GM12892 (cell line): ENCODE measurements at regions not wholly inside any gene's neighbourhood (a gene's known extent, or its start where the extent isn't known, plus 50 kb on each side); places are given as distances from the start of the nearest gene placed in this dataset.

Experiments
- POLR2A ChIP-seq: IDR thresholded peaks from 2 replicates; pipeline ENCODE4 v1.6.1; 2011; ENCODE audit warnings: low read depth, low read length, control low read depth
- POLR2AphosphoS5 ChIP-seq: IDR thresholded peaks from 2 replicates; pipeline ENCODE4 v1.6.1; 2011; ENCODE audit warnings: low read depth, low read length, control low read depth
- TAF1 ChIP-seq: IDR thresholded peaks from 2 replicates; pipeline ENCODE4 v1.6.1; 2011; ENCODE audit warnings: low read depth, mild to moderate bottlenecking, control low read depth, low read length, borderline replicate concordance

DNA sequence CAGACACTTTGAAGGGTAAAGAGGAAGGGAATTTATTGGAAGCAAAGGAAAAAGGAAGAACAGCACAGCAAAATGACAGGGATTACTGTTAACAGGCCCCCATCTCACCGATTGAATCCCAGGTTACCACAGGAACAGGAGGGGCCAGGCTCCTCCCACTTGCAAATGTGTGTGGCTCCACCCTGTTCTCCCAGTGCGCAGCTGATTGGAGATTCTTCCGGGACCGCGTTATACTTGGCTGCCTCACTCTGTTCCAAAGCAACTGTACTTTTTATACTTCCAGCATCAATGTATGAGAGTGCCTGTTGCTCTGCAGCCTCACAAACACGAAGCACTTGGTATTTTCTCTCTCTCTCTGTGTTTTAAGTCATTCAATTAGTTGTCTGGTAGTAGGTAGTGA is 273.6 kb upstream of the MDGA2 start:
- no peak for TF ChIP-seq POLR2AphosphoS5
- TF ChIP-seq TAF1 = no peak
- no peak for TF ChIP-seq POLR2A
